Fibroblast of lung (primary cell): ENCODE measurements at regions not wholly inside any gene's neighbourhood (a gene's known extent, or its start where the extent isn't known, plus 50 kb on each side); places are given as distances from the start of the nearest gene placed in this dataset.

Experiments used
- CTCF ChIP-seq, 2 donors: IDR thresholded peaks in 1 of 2; conservative IDR thresholded peaks in 1 of 2; 1 replicate in 1 of 2; 2 replicates in 1 of 2; pipeline ENCODE4 v1.5.1; 2011 to 2012; ENCODE audit warnings: low read length in 2 of 2, control low read depth in 1 of 2, inconsistent platforms in 1 of 2, low read depth in 1 of 2, mild to moderate bottlenecking in 1 of 2
- EZH2 ChIP-seq: IDR thresholded peaks from 2 replicates; pipeline ENCODE4 v1.5.1; 2012; ENCODE audit warnings: low read length, control low read depth, mild to moderate bottlenecking; ENCODE audit errors: missing control alignments

GRCh38 chrX:38887222-38887621, 86.0 kb downstream of the MID1IP1 start:
- TF ChIP-seq CTCF (conservative IDR thresholded peaks at IDR 0.05 in 1 of 2, IDR thresholded peaks at IDR 0.05 in 1 of 2; ENCODE audit: low read depth in 1 of 2, low read length in 2 of 2) (no peak), EZH2 (no peak)
